ENCODE measurements at regions not wholly inside any gene's neighbourhood (a gene's known extent, or its start where the extent isn't known, plus 50 kb on each side); places are given as distances from the start of the nearest gene placed in this dataset.

DNA sequence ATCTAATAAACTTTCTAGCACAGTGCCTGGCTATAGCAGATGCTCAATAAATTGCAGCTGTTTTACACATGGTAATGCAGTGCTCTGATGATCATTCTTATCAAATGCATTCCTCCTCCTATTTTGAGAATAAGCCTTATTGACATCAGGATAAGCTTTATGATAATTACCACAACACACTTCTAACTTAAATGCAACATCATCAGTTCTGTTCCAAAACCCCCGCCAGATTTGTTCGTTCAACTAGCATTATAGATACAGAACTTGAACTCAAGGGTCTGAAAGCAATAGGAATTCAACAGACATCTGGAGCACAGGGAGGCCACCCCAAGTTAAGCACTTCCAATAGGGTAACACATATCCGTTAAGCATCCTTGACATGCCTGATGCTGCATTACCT lies 684.4 kb upstream of the LMCD1 start:
- Histone ChIP-seq H3K4me1 (no peaks in the 10 kb centered on the region), H3K9me3 (peaks cover 0 to under 1% of the 10 kb centered on the region in 2 donors), H3K27ac (no peak overlapping the region), H3K27me3 (no peaks in the 10 kb centered on the region), H3K4me3 (no peak overlapping the region), H3K36me3 (no peaks in the 10 kb centered on the region)
- WGBS, 2 donors (ENCODE audit: low coverage in 1 of 2), result 70 to 100% methylated on average over 2 to 3 of the region's 3 CpGs
- intact Hi-C loops (cut with DNase I; ENCODE audit: low total_unique reads), result no loop called here
- TF ChIP-seq POLR2AphosphoS5 (IDR thresholded peaks at IDR 0.05) (no peak), EP300 (IDR thresholded peaks at IDR 0.05; ENCODE audit: low read depth) (no peak), POLR2A (IDR thresholded peaks at IDR 0.05) (no peak), CTCF (IDR thresholded peaks at IDR 0.05) (no peak)
- no peak for DNase-seq
- in situ Hi-C loops (cut with MboI; ENCODE audit: low pct_ligation_motif_present in 1 of 4, low pct_unique_long_range_greater_than_20kb in 1 of 4, low sequenced_read_pairs in 3 of 4), result no loop called here

- DNase-seq, result no peak
- H3K9me3 ChIP-seq, result peaks cover 0 to 4% of the 10 kb centered on the region in 2 donors
- H3K36me3 ChIP-seq, result no peaks in the 10 kb centered on the region
- H3K4me3 ChIP-seq, result no peak overlapping the region
- intact Hi-C loops (cut with DNase I; ENCODE audit: low total_unique reads), result no loop called here
- in situ Hi-C loops (cut with MboI; ENCODE audit: low pct_ligation_motif_present in 1 of 4, low pct_unique_long_range_greater_than_20kb in 1 of 4, low sequenced_read_pairs in 3 of 4), result no loop called here
- H3K27ac ChIP-seq, result no peak overlapping the region
- H3K27me3 ChIP-seq, result no peaks in the 10 kb centered on the region
- no peaks in the 10 kb centered on the region for H3K4me1 ChIP-seq
- no peak for TF ChIP-seq POLR2A (IDR thresholded peaks at IDR 0.05)
- TF ChIP-seq POLR2AphosphoS5 (IDR thresholded peaks at IDR 0.05), result no peak
- TF ChIP-seq EP300 (IDR thresholded peaks at IDR 0.05; ENCODE audit: low read depth), result no peak
- no peak for TF ChIP-seq CTCF (IDR thresholded peaks at IDR 0.05)
- 98 to 100% methylated on average over 2 of the region's 2 CpGs for WGBS, 2 donors (ENCODE audit: low coverage in 1 of 2)
These were observed 680.7 kb upstream of the LMCD1 start for GRCh38 chr3:7820969-7821368.

DNA sequence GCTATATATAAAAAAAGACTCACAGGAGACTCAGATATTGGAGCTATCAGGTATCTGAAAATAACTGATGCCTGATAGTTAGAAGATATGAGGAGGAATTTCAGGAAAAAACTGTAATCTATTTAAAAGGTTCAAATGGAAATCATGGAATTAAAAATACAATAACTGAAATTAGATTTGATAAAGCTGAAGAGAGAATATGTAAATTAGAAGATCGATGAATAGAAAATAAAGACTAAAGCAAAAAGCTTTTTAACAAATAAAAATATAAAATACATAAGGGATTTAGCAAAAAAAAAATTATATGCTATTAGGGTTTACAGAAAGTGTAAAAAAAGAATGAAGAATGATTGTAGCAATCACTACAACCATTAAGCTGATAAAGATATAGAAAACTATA lies 679.8 kb upstream of the LMCD1 start:
- Histone ChIP-seq H3K27ac (no peak overlapping the region), H3K9me3 (peaks cover 0 to 4% of the 10 kb centered on the region in 2 donors), H3K27me3 (no peaks in the 10 kb centered on the region), H3K36me3 (no peaks in the 10 kb centered on the region), H3K4me3 (no peak overlapping the region), H3K4me1 (no peaks in the 10 kb centered on the region)
- in situ Hi-C loops (cut with MboI; ENCODE audit: low pct_ligation_motif_present in 1 of 4, low pct_unique_long_range_greater_than_20kb in 1 of 4, low sequenced_read_pairs in 3 of 4) (no loop called here), intact Hi-C loops (cut with DNase I; ENCODE audit: low total_unique reads) (no loop called here)
- WGBS, 2 donors (ENCODE audit: low coverage in 1 of 2), result 78 to 89% methylated on average over 1 of the region's 1 CpG
- TF ChIP-seq CTCF (IDR thresholded peaks at IDR 0.05) (no peak), POLR2AphosphoS5 (IDR thresholded peaks at IDR 0.05) (no peak)
- DNase-seq, result no peak

DNA sequence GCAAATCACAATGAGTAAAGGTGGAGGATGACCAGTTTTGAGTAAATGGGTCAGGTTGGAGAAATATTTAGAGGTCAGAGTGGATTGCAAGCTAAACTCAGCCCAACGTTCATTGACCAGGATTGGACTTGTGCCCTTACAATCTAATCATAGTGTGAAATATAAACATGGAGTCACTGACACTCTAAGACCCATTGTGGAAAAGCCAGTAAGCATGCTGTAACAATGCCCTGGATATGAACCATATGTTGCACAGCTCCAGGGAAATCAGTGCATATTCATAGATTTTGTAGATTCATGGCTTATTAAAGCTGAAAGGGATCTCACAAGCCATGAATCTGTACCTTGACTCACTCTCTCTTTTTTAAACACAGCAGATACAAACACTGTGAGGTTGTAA lies 660.2 kb upstream of the LMCD1 start:
- intact Hi-C loops (cut with DNase I; ENCODE audit: low total_unique reads) (no loop called here), in situ Hi-C loops (cut with MboI; ENCODE audit: low pct_ligation_motif_present in 1 of 4, low pct_unique_long_range_greater_than_20kb in 1 of 4, low sequenced_read_pairs in 3 of 4) (no loop called here)
- 0 to 19% methylated on average over 1 of the region's 1 CpG for WGBS, 2 donors (ENCODE audit: low coverage in 1 of 2)
- Histone ChIP-seq H3K9me3 (no peaks in the 10 kb centered on the region), H3K27me3 (no peaks in the 10 kb centered on the region), H3K4me3 (no peak overlapping the region), H3K36me3 (no peaks in the 10 kb centered on the region), H3K27ac (no peak overlapping the region), H3K4me1 (no peaks in the 10 kb centered on the region)
- no peak for DNase-seq
- no peak for TF ChIP-seq POLR2AphosphoS5 (IDR thresholded peaks at IDR 0.05)
- no peak for TF ChIP-seq CTCF (IDR thresholded peaks at IDR 0.05)
- TF ChIP-seq POLR2A (IDR thresholded peaks at IDR 0.05), result no peak
- no peak for TF ChIP-seq EP300 (IDR thresholded peaks at IDR 0.05; ENCODE audit: low read depth)
